MCF 10A (cell line): ENCODE measurements at regions not wholly inside any gene's neighbourhood (a gene's known extent, or its start where the extent isn't known, plus 50 kb on each side); places are given as distances from the start of the nearest gene placed in this dataset.
"Not testable (repeated sequence)": the region's sequence is repeated elsewhere in the genome, so short reads cannot be mapped to it uniquely, and the experiment has no call there.

Source experiments
- BruUV-seq: library from RNA; stranded (reverse); fragments of 400-500 nt; replicated peaks from 2 replicates; lab custom pipeline; 2021; lab: Mats Ljungman, UMichigan
- CTCF ChIA-PET: fragments of 300-600 bp; sonication (Branson Sonifier 250); formaldehyde crosslinking; extraction: SDS; loops from one replicate; lab custom pipeline; 2021; ENCODE audit warnings: antibody characterized with exemption, inconsistent platforms; lab: Yijun Ruan, JAX
- POLR2A ChIA-PET: fragments of 300-600, 350-650 bp; sonication (Branson Sonifier 250); formaldehyde crosslinking; extraction: SDS; loops from one replicate; lab custom pipeline; 2020; ENCODE audit warnings: antibody characterized with exemption, inconsistent platforms; lab: Yijun Ruan, JAX
- DNase-seq: peaks from one replicate; pipeline ENCODE4 v3.0.0-alpha.2; 2018; ENCODE audit not compliant: unreplicated experiment
- H3K27ac Mint-ChIP-seq: one replicate; pipeline ENCODE4 v1.8.0; 2022; ENCODE audit warnings: mild to moderate bottlenecking, low read depth, mixed read lengths; ENCODE audit not compliant: unreplicated experiment
- H3K27me3 Mint-ChIP-seq: one replicate; pipeline ENCODE4 v1.8.0; 2022; ENCODE audit warnings: mixed read lengths; ENCODE audit not compliant: insufficient read depth, unreplicated experiment
- H3K36me3 Mint-ChIP-seq: one replicate; pipeline ENCODE4 v1.8.0; 2022; ENCODE audit warnings: mild to moderate bottlenecking, moderate library complexity, mixed read lengths; ENCODE audit not compliant: insufficient read depth, unreplicated experiment
- H3K4me1 Mint-ChIP-seq: one replicate; pipeline ENCODE4 v1.8.0; 2022; ENCODE audit warnings: mixed read lengths; ENCODE audit not compliant: insufficient read depth, unreplicated experiment
- H3K4me3 Mint-ChIP-seq: one replicate; pipeline ENCODE4 v1.8.0; 2022; ENCODE audit warnings: mild to moderate bottlenecking, moderate library complexity, mixed read lengths; ENCODE audit not compliant: unreplicated experiment
- H3K9me3 Mint-ChIP-seq: one replicate; pipeline ENCODE4 v1.8.0; 2022; ENCODE audit warnings: mixed read lengths; ENCODE audit not compliant: unreplicated experiment
- intact Hi-C: fragments of 100-400 bp; cut with micrococcal nuclease; formaldehyde crosslinking; loops from 2 replicates; pipeline ENCODE4 v1.14.1; 2022

DNA sequence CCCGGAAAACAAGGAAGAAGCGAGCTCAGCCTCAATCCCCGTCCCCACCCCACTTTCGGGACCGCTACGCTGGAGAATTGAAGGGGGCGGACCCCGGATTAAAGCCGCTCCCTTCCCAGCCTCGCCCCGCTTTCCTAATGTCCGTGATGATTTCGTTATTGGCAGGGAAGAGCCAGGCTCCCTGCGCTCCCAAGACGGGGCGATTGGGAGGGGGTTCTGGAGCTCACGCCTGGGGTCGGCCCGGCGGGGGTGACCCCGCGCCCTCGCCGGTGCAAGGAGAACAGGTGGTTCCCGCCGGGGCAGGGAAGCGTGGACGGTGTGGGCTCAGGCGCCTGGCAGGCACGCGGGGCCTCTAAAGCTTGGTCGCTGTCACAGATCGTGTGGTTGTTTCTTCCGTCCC, 131.5 kb downstream of the POTEM start:
- H3K27ac Mint-ChIP-seq, H3K9me3 Mint-ChIP-seq, DNase-seq, BruUV-seq, POLR2A ChIA-PET, CTCF ChIA-PET, H3K27me3 Mint-ChIP-seq, H3K4me3 Mint-ChIP-seq, H3K36me3 Mint-ChIP-seq, H3K4me1 Mint-ChIP-seq, intact Hi-C loops: not testable (repeated sequence)

DNA sequence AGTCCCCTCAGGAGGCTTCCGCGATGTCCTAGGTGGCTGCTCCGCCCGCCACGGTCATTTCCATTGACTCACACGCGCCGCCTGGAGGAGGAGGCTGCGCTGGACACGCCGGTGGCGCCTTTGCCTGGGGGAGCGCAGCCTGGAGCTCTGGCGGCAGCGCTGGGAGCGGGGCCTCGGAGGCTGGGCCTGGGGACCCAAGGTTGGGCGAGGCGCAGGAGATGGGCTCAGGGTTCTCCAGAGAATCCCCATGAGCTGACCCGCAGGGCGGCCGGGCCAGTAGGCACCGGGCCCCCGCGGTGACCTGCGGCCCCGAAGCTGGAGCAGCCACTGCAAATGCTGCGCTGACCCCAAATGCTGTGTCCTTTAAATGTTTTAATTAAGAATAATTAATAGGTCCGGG, 132.1 kb downstream of the POTEM start:
- H3K4me1 Mint-ChIP-seq, BruUV-seq, CTCF ChIA-PET, POLR2A ChIA-PET, H3K27ac Mint-ChIP-seq, H3K27me3 Mint-ChIP-seq, H3K36me3 Mint-ChIP-seq, intact Hi-C loops, H3K9me3 Mint-ChIP-seq, DNase-seq, H3K4me3 Mint-ChIP-seq: not testable (repeated sequence)

- intact Hi-C loops, CTCF ChIA-PET, H3K9me3 Mint-ChIP-seq, H3K36me3 Mint-ChIP-seq, BruUV-seq, H3K27me3 Mint-ChIP-seq, H3K4me3 Mint-ChIP-seq, H3K27ac Mint-ChIP-seq, POLR2A ChIA-PET, H3K4me1 Mint-ChIP-seq, DNase-seq: not testable (repeated sequence)
Measured at GRCh38 chr14:19099939-19100338, 132.7 kb downstream of the POTEM start.

DNA sequence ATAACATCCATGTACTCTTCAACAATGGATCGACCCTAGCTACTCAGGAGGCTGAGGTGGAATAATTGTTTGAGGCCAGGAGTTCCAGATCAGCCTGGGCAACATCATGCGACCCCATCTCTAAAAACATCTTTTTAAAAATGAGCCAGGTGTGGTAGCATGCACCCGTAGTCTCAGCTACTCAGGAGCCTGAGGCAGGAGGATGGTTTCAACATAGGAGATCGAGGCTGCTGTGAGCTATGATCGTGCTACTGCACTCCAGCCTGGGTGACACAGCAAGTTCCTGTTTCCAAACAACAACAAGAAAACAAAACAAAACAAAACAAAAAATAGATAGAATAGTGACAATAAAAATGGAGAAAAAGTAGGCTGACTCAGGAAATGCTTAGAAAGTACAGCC, 138.3 kb downstream of the POTEM start:
- H3K4me1 Mint-ChIP-seq, H3K9me3 Mint-ChIP-seq, BruUV-seq, DNase-seq, CTCF ChIA-PET, H3K4me3 Mint-ChIP-seq, intact Hi-C loops, H3K27ac Mint-ChIP-seq, POLR2A ChIA-PET, H3K36me3 Mint-ChIP-seq, H3K27me3 Mint-ChIP-seq: not testable (repeated sequence)

DNA sequence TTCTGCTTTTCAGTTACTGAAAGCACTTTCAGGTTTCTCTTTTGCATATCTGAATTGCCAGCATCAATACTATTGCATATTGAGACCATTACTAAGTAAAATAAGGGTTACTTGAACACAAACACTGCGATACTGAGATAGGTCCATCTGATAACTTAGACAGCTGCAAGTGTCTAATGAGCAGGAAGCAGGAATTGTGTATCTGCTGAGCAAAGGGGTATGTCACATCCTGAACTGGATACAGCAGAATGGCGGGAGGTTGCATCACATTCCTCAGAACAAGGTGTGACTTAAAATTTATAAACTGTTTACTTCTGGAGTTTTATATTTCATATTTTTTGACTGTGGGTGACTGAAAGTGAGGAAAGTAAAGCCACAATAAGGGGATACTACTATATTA, 142.7 kb downstream of the POTEM start:
- POLR2A ChIA-PET, H3K27me3 Mint-ChIP-seq, H3K9me3 Mint-ChIP-seq, H3K36me3 Mint-ChIP-seq, intact Hi-C loops, DNase-seq, H3K27ac Mint-ChIP-seq, H3K4me1 Mint-ChIP-seq, BruUV-seq, CTCF ChIA-PET, H3K4me3 Mint-ChIP-seq: not testable (repeated sequence)

- H3K4me1 Mint-ChIP-seq, H3K27me3 Mint-ChIP-seq, H3K36me3 Mint-ChIP-seq, CTCF ChIA-PET, BruUV-seq, H3K4me3 Mint-ChIP-seq, DNase-seq, intact Hi-C loops, POLR2A ChIA-PET, H3K9me3 Mint-ChIP-seq, H3K27ac Mint-ChIP-seq: not testable (repeated sequence)
Measured at GRCh38 chr14:19120383-19120782, 153.1 kb downstream of the POTEM start.

- not testable (repeated sequence) for H3K9me3 Mint-ChIP-seq, BruUV-seq
Measured at GRCh38 chr14:19126269-19127051, 159.2 kb downstream of the POTEM start.

DNA sequence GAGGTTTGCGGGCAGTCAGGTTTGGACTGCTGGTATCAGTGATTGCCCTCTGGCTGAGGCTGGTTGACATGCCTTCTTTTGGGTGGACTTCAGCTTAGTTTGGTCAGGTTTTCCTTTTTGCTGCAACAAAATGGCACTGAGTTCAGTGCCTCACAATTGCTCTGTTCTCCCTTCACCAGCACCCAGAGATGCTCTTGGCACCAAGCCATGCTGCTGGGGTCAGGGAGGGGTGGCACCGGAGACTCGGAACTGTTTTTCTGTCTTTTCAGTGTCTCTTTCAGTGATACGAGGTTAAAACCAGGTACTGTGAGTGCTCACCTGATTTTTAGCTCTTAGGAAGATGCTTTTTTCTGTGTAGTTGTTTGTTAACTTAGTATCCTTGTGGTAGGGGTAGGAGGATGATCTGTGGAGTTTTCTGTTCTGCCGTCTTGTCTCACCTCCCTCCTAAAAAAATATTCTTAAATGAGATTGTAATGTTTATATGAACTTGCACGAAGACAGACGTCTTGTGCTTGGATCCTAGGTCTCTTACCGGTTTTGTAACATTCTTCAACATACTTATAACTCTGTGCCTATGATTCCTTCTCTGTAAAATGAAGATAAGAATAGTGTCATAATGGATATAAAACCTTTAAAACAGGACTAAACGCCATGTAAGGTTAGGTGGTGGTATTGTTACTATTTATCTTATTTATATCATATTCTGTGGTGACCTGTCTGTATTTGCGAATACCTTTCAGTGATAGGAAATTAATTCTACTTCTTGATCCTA, 160.6 kb downstream of the POTEM start:
- CTCF ChIA-PET, POLR2A ChIA-PET, intact Hi-C loops, H3K4me1 Mint-ChIP-seq, H3K4me3 Mint-ChIP-seq, BruUV-seq, H3K36me3 Mint-ChIP-seq, H3K27ac Mint-ChIP-seq, H3K27me3 Mint-ChIP-seq, H3K9me3 Mint-ChIP-seq, DNase-seq: not testable (repeated sequence)

More at GRCh38 chr14:19126269-19127051, 159.2 kb downstream of the POTEM start:
- H3K4me3 Mint-ChIP-seq, H3K36me3 Mint-ChIP-seq, intact Hi-C loops, H3K27me3 Mint-ChIP-seq, DNase-seq, CTCF ChIA-PET, H3K4me1 Mint-ChIP-seq, POLR2A ChIA-PET, H3K27ac Mint-ChIP-seq: not testable (repeated sequence)

GRCh38 chr14:19131553-19131952, 164.3 kb downstream of the POTEM start:
- BruUV-seq, CTCF ChIA-PET, H3K27me3 Mint-ChIP-seq, DNase-seq, POLR2A ChIA-PET, H3K4me1 Mint-ChIP-seq, H3K4me3 Mint-ChIP-seq, intact Hi-C loops, H3K36me3 Mint-ChIP-seq, H3K9me3 Mint-ChIP-seq, H3K27ac Mint-ChIP-seq: not testable (repeated sequence)
